ENCODE measurements at regions not wholly inside any gene's neighbourhood (a gene's known extent, or its start where the extent isn't known, plus 50 kb on each side); places are given as distances from the start of the nearest gene placed in this dataset.

GRCh38 chr7:118109607-118110006 lies 74.4 kb upstream of the LSM8 start:
- Mint-ChIP-seq H3K4me3 (no peak overlapping the region), H3K36me3 (no peaks in the 10 kb centered on the region), H3K4me1 (no peaks in the 10 kb centered on the region), H3K9me3 (peaks cover 0 to 3% (median 0%) of the 10 kb centered on the region in 7 donors), H3K27me3 (no peaks in the 10 kb centered on the region), H3K27ac (no peak overlapping the region)
- H3K4me3 ChIP-seq (ENCODE audit: low read depth, low read length), result no peak overlapping the region
- H3K27ac ChIP-seq (ENCODE audit: insufficient read depth, low read length, poor library complexity, severe bottlenecking), result no peak overlapping the region
- no peaks in the 10 kb centered on the region for H3K9me3 ChIP-seq (ENCODE audit: control insufficient read depth in 2 of 2, low read length in 2 of 2)
- no peak for DNase-seq
- no peaks in the 10 kb centered on the region for H3K4me1 ChIP-seq (ENCODE audit: control insufficient read depth, insufficient read depth, low read length, poor library complexity, severe bottlenecking)
- H3K36me3 ChIP-seq (ENCODE audit: control insufficient read depth, insufficient read depth, low read length), result no peaks in the 10 kb centered on the region
- H3K27me3 ChIP-seq (ENCODE audit: control insufficient read depth, insufficient read depth, low read length), result no peaks in the 10 kb centered on the region
- no peak for ATAC-seq (ENCODE audit: low read depth in 2 of 2)

DNA sequence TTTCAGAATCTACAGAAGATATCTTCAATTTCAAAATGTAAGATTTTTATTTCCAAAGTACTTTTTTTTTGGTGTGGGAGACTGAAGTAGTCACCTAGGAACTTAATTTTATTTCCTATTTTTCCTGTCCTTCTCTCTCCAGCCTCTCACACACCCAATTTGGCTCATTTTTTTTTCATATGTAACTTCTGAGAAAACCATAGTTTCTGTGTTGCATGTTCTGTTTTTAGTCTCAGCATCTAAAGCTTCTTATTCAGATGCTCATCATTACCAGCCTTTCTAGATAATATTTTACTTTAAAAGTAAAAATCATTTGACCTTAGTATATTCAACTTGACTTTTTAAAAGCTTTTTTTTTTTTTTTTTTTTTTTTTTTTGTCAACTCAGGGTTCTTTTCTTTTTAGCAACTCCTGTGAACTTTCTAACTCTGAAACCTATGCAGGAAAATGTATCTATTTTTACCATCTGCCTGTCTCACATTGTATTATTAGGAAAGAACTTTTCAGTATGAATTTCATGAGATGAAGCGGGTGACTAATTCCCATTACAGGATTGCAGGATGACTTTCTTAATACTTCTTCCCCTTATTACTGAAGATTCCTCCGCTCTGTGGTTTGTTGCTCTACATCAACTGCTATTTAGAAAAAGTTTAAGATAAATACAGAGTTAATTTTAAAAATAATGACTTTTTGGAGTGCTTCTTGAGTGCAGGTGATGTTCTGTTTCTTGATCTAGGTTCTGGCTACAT lies 73.6 kb upstream of the LSM8 start:
- Mint-ChIP-seq H3K4me1 (no peaks in the 10 kb centered on the region), H3K9me3 (peaks cover 0 to 3% (median 0%) of the 10 kb centered on the region in 7 donors), H3K4me3 (no peak overlapping the region), H3K36me3 (no peaks in the 10 kb centered on the region), H3K27ac (no peak overlapping the region), H3K27me3 (no peaks in the 10 kb centered on the region)
- DNase-seq, result no peak
- Histone ChIP-seq H3K9me3 (ENCODE audit: control insufficient read depth in 2 of 2, low read length in 2 of 2) (no peaks in the 10 kb centered on the region), H3K27ac (ENCODE audit: insufficient read depth, low read length, poor library complexity, severe bottlenecking) (no peak overlapping the region), H3K36me3 (ENCODE audit: control insufficient read depth, insufficient read depth, low read length) (no peaks in the 10 kb centered on the region), H3K4me3 (ENCODE audit: low read depth, low read length) (no peak overlapping the region), H3K4me1 (ENCODE audit: control insufficient read depth, insufficient read depth, low read length, poor library complexity, severe bottlenecking) (no peaks in the 10 kb centered on the region), H3K27me3 (ENCODE audit: control insufficient read depth, insufficient read depth, low read length) (no peaks in the 10 kb centered on the region)
- no peak for ATAC-seq (ENCODE audit: low read depth in 2 of 2)

GRCh38 chr7:118111347-118111746 lies 72.6 kb upstream of the LSM8 start:
- Histone ChIP-seq H3K36me3 (ENCODE audit: control insufficient read depth, insufficient read depth, low read length) (no peaks in the 10 kb centered on the region), H3K4me1 (ENCODE audit: control insufficient read depth, insufficient read depth, low read length, poor library complexity, severe bottlenecking) (no peaks in the 10 kb centered on the region), H3K27me3 (ENCODE audit: control insufficient read depth, insufficient read depth, low read length) (no peaks in the 10 kb centered on the region), H3K9me3 (ENCODE audit: control insufficient read depth in 2 of 2, low read length in 2 of 2) (no peaks in the 10 kb centered on the region), H3K27ac (ENCODE audit: insufficient read depth, low read length, poor library complexity, severe bottlenecking) (no peak overlapping the region), H3K4me3 (ENCODE audit: low read depth, low read length) (no peak overlapping the region)
- H3K27ac Mint-ChIP-seq, result no peak overlapping the region
- no peaks in the 10 kb centered on the region for H3K4me1 Mint-ChIP-seq
- H3K36me3 Mint-ChIP-seq, result no peaks in the 10 kb centered on the region
- H3K9me3 Mint-ChIP-seq, result peaks cover 0 to 5% (median 3%) of the 10 kb centered on the region in 7 donors
- ATAC-seq (ENCODE audit: low read depth in 2 of 2), result no peak
- H3K4me3 Mint-ChIP-seq, result no peak overlapping the region
- no peaks in the 10 kb centered on the region for H3K27me3 Mint-ChIP-seq
- no peak for DNase-seq

DNA sequence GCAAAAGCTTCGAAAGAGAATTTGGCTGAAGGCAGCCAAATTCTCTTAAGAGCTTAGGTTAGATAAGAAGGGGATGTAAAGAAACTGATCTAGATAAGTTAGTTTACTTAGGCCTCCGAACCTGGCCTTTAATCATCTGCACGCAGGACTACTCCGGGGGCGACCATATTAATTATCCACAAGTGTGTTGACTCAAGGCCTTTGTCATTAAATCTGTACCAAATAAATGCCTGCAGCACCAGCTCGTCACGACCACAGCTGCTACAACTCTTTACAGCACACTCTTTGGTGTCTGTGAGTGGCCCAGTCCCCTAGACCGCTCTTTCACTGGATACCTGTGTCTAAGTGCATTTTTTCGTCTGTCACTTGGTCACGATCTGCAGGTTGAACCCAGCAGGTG lies 69.8 kb upstream of the LSM8 start:
- Histone ChIP-seq H3K27me3 (ENCODE audit: control insufficient read depth, insufficient read depth, low read length) (no peaks in the 10 kb centered on the region), H3K27ac (ENCODE audit: insufficient read depth, low read length, poor library complexity, severe bottlenecking) (no peak overlapping the region), H3K4me3 (ENCODE audit: low read depth, low read length) (no peak overlapping the region), H3K36me3 (ENCODE audit: control insufficient read depth, insufficient read depth, low read length) (no peaks in the 10 kb centered on the region), H3K9me3 (ENCODE audit: control insufficient read depth in 2 of 2, low read length in 2 of 2) (peaks cover 0 to 6% of the 10 kb centered on the region in 2 experiments), H3K4me1 (ENCODE audit: control insufficient read depth, insufficient read depth, low read length, poor library complexity, severe bottlenecking) (no peaks in the 10 kb centered on the region)
- Mint-ChIP-seq H3K9me3 (peaks cover 0 to 13% (median 6%) of the 10 kb centered on the region in 7 donors), H3K27ac (no peak overlapping the region), H3K4me3 (no peak overlapping the region), H3K27me3 (no peaks in the 10 kb centered on the region), H3K36me3 (no peaks in the 10 kb centered on the region), H3K4me1 (no peaks in the 10 kb centered on the region)
- ATAC-seq (ENCODE audit: low read depth in 2 of 2) (no peak), DNase-seq (no peak)

DNA sequence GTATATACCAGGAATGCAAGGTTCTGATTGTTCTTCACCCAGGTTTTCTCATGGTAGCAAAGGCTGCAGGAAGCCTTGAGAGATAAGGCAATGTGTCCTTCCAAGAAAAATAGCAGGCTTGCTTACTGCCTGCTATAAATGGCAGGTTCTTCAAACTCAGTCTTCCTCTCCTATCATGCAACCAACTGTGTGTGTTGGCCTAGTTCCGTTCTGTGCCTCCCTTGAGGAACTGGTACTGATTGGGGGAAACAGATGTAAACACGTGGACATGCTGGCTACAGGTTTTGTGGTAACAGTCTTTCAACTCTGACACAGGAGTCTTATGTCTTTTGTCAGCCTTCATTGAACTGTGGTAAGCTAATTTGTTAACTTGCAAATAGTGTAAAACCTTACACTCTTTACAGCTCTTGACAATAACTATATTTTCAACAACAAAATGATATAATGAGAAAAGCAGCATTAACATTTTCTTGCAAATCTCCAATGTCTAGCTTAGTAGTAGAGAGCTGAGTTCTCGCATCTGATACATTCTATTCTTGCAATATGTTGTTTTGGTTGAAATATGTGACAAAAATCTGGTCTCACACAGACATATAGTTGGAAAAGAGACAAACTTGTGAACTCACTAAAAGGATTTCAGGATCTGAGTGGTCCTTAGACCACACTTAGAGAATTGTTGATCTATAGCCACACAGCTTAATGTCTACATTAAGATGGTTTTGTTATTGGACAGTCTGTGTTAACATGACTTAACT lies 54.7 kb upstream of the LSM8 start:
- ATAC-seq (ENCODE audit: low read depth in 2 of 2) (no peak), DNase-seq (no peak)
- H3K4me3 ChIP-seq (ENCODE audit: low read depth, low read length), result no peak overlapping the region
- H3K9me3 ChIP-seq (ENCODE audit: control insufficient read depth in 2 of 2, low read length in 2 of 2), result no peaks in the 10 kb centered on the region
- no peaks in the 10 kb centered on the region for H3K4me1 ChIP-seq (ENCODE audit: control insufficient read depth, insufficient read depth, low read length, poor library complexity, severe bottlenecking)
- H3K36me3 Mint-ChIP-seq, result no peaks in the 10 kb centered on the region
- H3K27me3 ChIP-seq (ENCODE audit: control insufficient read depth, insufficient read depth, low read length), result no peaks in the 10 kb centered on the region
- peaks cover under 1 to 23% (median 4%) of the 10 kb centered on the region in 7 donors for H3K9me3 Mint-ChIP-seq
- H3K27ac ChIP-seq (ENCODE audit: insufficient read depth, low read length, poor library complexity, severe bottlenecking), result no peak overlapping the region
- no peaks in the 10 kb centered on the region for H3K27me3 Mint-ChIP-seq
- no peaks in the 10 kb centered on the region for H3K36me3 ChIP-seq (ENCODE audit: control insufficient read depth, insufficient read depth, low read length)
- peaks cover 0 to 5% (median 0%) of the 10 kb centered on the region in 4 donors for H3K4me1 Mint-ChIP-seq
- H3K27ac Mint-ChIP-seq, result no peak overlapping the region
- no peak overlapping the region for H3K4me3 Mint-ChIP-seq

DNA sequence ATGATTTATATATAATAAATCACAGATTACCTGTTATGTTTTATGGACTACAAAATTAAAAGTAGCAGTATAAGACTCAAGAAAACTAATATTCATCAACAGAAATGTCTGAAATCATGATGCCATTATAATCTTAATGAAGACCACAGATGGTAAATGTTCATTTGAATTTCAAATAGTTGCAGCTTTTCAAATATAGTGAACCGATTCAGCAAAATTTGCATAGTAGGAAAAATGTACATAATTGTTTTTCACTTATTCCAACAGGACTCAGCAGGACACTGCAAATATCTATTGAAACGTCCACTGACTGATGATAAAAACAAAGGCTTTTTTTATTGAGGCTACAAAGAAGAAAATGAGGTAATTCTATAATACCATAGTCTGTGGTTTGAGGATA lies 51.2 kb upstream of the LSM8 start:
- Mint-ChIP-seq H3K4me3 (no peak overlapping the region), H3K9me3 (peaks cover 0 to 12% (median 1%) of the 10 kb centered on the region in 7 donors), H3K4me1 (peaks cover 0 to 5% (median 0%) of the 10 kb centered on the region in 4 donors), H3K27ac (no peak overlapping the region), H3K36me3 (no peaks in the 10 kb centered on the region), H3K27me3 (no peaks in the 10 kb centered on the region)
- Histone ChIP-seq H3K4me3 (ENCODE audit: low read depth, low read length) (no peak overlapping the region), H3K4me1 (ENCODE audit: control insufficient read depth, insufficient read depth, low read length, poor library complexity, severe bottlenecking) (no peaks in the 10 kb centered on the region), H3K36me3 (ENCODE audit: control insufficient read depth, insufficient read depth, low read length) (no peaks in the 10 kb centered on the region), H3K27ac (ENCODE audit: insufficient read depth, low read length, poor library complexity, severe bottlenecking) (no peak overlapping the region), H3K27me3 (ENCODE audit: control insufficient read depth, insufficient read depth, low read length) (no peaks in the 10 kb centered on the region), H3K9me3 (ENCODE audit: control insufficient read depth in 2 of 2, low read length in 2 of 2) (no peaks in the 10 kb centered on the region)
- ATAC-seq (ENCODE audit: low read depth in 2 of 2) (no peak), DNase-seq (no peak)
